T-helper 1 cell (primary cell): ENCODE measurements at regions not wholly inside any gene's neighbourhood (a gene's known extent, or its start where the extent isn't known, plus 50 kb on each side); places are given as distances from the start of the nearest gene placed in this dataset.

Experiments
- DNase-seq, 5 donors: peaks; one replicate each; pipeline ENCODE4 v3.0.0-alpha.2; 2012 to 2020

DNA sequence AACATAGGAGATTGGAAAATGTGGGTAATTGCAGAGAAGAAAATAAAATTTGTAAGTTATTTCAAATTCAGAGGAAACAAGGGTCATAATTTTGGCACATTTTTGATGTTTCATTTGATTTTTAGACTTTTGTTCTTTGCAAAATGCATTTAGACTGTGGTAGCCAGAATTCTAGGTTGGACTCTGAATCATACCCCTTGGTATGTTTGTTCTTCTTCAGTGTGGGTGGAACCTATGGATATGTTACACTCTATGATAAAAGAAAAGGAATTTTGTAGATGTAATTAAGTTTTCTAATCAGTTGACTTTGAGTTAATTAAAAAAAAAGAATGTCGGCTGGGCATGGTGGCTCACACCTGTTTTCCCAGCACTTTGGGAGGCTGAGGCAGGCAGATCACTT is 827.0 kb downstream of the AACS start:
- DNase-seq, result no peak

DNA sequence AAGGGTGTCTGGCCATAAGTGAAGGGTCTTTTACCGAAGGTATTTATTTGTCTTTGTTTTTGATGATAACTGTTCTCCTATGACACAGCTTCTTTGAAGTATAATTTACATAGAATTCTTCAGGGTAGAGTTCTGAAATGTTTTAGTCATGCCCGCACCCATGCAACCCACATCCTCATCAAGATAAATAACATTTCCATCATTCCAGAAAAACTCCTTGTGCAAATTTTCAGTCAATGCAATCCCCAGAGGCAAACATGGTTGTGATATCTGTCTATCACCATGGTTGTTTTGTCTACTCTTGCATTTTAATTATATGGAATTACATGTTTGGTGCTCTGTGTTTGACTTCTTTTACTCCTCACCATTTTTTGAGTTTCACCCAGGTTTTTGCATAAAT is 837.8 kb downstream of the AACS start:
- DNase-seq, result no peak

DNA sequence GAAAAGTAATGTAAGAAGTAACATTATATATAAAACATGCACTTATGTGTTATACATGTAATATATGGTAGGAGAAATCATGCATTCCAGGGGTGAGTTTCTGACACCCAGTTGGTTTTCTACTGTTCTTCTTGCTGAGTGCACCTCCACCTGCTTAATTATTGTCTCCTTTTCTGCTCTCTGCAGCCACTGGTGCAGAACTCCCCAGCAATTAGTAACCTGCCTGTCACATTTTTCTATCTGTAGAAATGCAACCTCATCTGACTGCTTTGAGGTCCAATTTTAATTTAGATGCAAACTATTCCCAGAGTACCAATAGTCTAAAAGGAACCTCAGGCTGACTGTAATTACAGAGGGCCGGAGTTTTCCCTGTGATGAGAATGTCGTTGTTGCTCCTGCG is 842.1 kb downstream of the AACS start:
- no peak for DNase-seq

DNA sequence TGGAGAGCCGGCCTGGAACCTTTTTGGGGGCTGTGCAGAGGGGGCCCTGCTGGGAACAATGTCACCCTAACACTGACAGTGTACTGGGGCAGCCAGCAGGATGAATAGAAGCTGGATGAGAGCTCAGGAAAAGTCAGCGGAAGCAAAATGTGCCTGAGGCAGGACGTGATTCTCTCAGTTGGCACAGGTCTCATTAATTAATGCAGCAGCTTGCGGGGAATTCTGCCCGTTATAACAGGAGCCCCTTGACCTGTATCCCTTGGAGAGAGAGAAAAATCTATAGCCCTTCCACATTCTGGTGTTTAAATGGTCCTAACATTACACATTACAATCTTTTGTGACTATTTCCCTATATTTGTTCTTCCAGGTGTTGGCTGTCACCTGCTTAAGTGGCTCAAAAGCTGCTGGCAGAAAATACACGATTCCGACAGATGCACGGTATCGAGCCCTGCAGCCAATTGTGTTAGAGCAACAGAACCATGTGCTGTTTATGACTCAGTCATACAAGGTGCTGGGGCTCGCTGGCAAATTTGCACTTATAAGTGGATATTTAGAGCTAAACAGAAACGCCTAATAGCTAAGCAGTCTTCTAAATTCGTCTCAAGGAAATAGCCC is 854.7 kb downstream of the AACS start:
- no peak for DNase-seq

DNA sequence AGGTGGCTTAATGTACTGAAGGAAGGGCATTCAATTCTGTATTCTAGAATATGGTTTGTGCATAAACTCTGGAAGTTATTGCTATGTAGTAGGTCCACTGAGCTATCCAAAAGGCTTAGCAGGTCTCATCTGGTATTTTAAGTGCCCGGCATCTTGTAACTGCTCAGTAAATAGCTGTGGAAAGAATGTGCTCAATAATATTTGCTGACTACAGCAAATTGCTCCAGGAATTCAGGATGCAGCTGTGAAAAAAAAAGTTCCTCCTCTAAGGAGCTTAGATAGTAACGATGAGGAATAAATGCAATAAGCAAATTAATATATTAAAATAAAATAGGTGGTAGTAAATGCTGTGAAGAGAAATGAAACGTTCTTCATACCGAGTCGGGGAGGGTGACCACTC is 857.1 kb downstream of the AACS start:
- no peak for DNase-seq

DNA sequence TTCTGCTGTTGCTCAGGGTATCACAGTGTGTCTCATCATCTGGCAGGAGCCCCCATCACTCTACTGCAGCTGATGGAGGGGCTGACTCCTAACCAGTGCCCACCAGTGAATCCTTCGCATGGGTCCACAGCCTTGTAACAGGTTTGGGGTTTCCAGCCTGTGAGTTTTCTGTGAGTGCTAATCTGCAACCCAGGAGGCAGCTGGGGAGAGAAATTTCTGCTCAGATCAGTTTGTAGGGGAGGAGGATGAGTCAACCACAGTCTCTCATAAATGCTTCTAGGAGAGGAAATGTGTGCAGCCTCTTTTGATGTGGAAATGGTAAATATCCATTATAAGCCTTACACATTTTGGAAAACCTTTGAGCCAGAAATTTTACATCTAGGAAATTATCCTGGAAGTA is 871.3 kb downstream of the AACS start:
- no peak for DNase-seq

DNA sequence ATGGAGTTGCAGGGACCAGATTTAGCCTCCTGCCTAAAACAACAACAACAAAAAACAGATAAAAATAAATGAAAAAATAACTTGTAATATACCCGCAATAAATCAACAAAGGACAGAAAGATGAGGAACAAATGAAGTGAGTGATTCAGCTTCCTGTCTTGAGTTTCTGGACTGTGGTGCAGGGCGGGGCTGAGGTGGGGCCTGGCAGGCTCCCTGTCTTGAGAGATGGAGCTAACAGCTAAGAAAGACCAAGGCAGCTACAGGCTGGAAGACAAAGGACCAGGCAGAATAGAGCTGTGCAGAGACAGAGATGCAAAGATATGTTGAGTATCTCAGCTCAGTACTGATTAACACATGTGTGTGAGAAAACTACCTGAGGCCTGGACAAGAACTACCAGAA is 879.2 kb downstream of the AACS start:
- DNase-seq, result no peak

DNA sequence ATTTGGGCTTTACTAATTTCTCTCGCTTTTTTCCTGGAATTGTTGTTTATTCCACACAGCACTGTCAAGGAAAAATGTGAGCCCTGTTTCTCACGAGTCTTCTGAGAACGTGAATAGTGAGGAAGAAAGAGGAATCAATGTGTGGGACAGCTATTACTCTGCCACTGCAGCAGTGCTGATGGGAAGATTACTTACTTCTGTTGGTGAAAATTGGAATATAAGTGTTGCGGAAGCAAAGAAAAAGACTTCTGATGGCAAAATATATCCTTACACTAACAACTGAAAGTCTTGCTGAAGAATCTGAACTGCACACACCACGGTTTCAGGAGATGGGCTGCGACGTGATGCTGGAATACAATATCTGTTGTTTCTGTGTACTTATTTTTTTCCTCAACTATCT is 884.2 kb downstream of the AACS start:
- no peak for DNase-seq

DNA sequence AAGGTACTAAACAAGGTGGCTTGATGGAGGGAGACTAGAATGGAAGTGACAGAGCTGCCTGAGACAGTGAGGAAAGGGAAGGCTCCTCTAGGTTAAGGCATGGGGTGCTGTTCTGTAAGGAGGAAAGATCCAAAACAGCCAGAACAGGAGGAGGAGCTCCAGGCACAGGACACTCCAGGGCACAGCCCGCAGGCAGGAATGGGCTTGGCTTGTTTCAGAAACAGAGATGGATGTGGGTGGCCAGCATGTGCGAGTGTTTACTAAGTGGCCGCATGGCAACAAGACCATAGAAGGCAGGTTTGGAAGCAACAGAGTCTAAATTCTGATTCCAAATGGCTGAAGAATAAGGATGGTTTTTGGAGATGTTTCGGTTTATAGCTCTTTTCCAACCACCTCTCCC is 889.1 kb downstream of the AACS start:
- no peak for DNase-seq

DNA sequence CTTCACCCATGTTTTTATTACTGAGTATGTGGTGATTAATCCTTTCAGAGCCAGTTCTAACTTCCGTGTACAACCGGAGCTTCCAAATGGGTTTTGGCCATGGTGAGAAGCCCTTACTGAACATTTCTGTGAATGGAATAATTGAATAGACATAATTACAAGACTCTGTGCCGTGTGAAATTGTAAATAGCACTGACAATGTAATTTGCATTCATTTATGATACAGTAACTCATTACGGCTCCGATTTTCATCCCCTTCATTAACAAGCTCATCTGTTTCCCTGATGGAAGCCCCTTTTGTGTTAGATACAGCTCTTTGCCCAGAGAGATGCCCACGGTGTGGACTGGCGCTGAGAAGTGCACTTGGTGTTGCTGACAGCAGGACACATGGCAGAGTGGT is 891.0 kb downstream of the AACS start:
- no peak for DNase-seq

DNA sequence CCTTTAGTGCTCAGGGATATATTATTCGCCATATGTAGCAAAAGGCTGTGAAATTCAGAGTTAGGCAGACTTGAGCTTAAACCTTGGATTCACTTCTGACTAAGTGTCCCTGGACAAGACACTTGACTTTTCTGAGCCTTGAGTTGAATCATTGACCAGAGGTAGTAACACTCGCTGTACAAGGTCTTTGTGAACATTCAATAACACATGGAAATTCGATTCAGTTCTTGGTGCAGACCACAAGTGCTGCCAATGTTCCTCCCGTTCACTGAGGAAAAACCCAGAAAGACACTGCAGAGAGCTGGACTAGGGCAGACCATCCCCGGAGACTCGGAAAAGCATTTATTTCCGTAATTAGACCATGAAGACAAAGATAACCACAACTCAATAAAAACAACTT is 901.4 kb downstream of the AACS start:
- DNase-seq, result no peak

DNA sequence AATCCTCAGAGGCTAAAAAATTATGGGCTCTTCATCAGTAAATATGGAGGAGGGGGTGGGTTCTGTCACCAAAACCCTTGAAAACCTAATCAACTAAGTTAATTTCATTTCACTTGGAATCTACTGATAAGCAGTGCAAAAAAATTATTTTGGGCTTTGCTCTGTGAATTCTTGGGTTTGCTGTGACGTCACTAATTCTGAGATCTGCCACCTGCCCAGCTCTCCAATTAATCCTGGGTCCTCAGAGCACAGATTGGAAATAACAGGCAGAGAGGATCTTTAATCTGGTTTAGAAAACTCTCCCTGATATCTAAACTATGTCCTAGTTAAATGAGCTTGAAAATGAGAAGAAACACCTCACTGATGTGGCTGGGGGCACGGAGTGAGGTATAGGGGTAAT is 903.2 kb downstream of the AACS start:
- DNase-seq, result no peak

DNA sequence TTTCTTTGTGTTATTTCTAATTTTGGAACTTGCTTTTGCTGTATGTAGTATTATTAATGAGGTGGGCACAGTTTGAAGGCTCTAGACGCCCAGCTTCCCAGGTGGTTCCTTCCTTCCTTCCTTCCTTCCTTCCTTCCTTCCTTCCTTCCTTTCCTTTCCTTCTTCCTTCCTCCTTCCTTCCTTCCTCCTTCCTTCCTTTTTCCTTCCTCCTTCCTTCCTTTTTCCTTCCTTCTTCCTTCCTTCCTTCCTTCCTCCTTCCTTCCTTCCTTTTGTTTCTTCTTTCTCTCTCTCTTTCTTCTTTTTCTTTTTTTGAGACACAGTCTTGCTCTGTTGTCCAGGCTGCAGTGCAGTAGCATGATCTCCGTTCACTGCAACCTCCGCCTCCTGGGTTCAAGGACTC is 906.7 kb downstream of the AACS start:
- no peak for DNase-seq

DNA sequence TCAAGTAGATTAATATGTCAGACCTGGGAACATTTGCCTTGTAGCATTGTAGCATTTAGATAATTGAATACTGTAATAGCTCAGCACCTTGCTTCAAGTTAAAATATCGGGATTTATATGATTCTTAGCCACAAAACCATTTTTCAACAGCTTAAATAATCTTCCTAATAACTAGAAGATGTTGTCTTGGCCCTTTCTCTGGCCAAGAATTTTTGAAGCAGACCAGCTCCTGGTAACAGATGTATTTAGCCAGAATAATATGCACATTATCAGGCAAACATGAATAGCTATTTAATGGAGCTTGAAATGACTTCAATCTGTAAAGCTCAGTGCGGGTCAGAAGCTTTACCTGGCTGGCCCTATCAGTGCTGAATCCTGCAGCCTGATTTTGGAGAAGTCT is 913.1 kb downstream of the AACS start:
- no peak for DNase-seq

DNA sequence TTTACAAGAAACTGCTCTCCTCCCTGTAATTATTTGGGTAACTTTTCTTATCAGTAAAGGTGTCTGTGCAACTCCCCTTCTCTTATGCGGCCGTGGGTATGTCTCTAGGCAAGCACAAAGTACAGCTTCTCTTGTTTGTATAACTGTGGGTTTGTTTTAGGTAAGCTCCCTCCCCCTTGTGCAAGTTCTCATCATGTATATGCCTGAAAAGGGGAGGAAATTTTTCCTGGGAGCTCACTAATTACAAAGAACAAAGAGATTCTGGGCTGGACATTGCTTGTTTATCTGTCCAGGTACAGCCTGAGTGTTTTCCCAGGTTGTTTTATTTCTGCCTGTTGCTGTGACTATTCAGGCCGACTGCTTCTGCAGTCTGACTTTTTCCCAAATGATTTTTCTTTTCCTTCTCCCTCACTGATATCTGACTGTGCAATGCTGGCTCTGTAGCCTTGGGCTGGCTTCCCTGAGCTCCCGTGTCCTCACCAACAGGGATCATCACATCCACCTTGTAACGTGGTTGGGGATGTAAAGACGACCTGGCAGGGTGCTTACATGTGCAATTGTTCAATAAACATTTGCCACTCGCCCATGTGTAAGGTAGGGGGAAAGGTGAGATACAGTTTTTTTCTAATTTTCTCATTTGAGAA is 916.5 kb downstream of the AACS start:
- DNase-seq, result no peak

DNA sequence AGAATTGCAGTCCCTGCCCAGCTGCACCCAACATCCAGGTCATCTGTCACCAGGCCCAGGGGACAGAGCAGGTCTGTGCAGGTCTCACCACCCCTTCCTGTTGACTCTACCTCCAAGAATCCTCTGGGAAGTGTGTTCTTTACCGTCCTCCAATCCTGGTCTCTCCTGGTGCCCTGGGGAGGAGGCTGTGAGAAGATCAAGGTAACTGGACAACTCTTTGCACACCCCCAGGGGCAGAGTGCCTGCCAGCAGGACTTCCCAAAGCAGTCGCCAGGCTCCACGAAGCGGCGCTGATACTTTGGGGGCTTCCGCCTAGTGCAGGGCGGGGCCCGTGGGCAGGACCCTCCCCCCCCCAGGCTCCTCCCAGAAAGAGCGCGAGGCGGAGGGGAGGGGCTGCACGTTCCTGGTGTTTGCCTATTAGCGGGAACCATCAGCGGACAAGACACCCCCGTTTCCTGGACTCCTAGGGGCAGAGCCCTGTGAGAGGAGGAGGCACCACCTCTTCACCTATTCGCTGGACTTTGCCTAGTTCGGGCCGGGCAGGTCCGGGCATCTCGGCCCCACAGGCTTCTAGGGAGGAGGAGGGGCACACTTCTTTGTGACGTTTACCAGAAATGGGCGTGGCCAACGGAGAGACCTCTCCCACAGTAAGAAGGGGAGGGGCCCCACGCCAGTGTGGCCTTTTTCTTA is 918.0 kb downstream of the AACS start:
- no peak for DNase-seq

DNA sequence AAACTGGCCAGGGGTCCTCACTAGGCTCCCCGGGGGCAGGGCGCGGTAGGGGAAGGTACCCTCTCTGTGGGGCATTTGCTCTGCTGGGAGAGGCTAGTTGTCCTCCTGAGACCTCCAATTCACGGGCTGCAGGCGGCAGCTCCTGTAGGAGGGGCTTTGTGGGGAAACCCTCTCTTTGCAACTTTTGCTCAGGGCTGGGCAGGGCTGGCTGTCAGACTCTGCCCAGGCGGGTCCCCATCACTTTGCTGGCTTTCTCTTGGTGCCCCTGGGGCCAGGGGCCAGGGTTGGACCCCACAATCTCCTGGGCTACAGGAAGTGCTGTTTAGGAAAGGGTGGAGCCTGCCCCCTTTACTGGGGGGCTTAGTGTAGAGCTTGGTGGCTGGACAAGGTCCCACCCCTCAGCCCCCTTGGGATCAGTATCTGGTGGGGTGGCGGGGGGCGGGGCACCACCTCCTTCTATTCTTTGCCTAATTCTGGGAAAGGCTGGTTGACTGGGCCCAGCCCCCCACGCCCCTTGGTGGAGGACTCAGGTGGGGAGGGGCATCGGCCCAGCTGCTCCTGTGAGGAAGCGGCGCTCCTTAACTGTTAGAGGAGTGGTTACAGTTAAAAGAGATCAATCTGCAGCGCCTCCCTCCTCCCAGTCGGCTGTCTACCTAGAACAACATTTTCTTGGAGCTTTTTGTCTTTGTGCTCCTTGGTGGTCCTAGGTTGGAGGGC is 918.7 kb downstream of the AACS start:
- no peak for DNase-seq

DNA sequence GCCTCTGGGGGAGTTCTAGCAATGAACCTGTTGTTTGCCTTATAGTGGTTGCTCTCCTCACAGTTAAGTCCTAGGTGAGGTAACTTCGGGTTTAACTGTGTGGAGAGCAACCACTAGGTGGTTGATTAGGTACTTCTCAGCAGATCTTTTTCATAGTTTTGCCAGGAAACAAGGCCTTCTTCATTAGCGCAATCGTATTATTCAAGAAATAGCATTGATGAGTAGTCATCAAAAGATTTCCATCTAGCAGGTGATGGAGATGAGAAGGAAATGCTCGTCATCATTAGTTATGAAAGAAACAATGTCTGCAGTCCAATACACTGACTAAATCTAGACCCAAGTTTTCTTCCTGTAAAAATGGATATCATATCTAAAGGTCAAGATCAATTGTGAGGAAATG is 923.3 kb downstream of the AACS start:
- DNase-seq, result no peak

DNA sequence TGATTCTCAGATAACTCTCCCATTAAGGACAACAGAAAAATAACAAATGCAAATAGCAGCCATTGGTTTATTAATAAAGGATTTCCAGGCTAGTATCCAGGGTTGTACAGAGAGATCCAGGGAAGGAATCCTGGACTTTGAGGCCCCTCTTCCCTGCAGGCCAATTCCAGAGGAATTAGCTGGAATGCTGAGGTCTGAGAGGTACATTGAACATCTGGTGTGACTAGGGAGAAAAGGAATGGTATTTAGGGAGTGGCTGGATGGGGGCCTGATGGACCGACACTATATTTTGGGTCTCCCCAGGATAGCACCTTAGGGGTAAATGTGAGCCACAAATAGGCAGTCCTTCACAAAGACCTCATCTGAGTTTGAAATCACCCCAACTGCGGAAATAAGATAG is 924.5 kb downstream of the AACS start:
- no peak for DNase-seq

DNA sequence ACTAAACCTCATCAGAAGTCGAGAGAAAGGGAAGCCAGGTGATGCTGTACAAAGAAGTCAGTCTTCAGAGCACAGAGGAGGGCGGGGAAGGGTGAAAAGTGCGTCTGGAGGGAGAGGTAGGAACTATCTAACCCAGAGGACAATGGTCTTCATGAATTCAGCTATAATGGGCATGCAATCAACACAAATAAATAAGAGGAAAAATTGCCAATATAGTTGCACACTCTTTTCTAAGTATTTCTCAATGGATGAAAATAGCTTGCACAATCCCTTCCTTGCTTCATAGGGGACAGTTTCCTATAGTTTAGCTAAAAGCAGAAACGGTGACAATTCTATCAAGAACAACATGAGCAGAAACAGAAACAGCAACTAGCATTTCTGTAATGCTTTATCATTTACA is 931.2 kb downstream of the AACS start:
- no peak for DNase-seq

DNA sequence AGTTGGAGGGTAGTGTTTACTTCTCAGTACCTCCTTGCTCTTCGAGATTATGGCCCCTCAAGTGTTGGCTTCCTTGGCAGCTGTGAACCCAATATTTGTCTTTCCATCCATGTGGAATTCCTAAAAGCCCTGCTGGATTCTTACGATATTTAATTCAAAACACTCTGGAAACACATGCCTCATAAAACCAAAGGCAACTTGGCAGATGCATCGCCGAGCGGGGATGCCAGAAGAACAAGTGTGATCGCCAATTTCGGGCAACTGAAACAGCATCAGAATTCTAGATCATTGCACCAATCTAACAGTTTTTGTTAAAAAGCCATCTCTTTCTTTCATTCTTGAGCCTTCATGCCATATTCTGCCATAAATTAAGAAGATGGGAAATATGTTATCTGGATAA is 934.4 kb downstream of the AACS start:
- DNase-seq, result no peak

DNA sequence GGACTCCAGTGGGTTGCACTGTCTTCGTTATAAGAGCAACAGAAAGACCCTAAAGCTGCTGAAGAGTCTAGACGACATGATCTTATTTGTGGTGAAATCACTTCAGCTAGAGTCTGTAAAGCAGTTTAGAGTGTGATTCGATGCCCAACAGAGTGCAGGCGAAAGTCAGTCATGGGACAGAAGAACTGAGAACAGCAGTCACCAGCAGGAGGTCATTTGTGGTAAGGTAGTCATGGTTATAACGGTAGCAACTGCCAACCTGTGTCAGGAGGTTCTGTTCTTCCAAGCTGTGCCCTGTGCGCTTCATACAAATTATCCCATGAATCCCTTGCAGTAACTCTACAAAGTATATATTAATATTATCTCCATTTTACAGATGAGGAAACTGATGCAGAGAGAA is 954.1 kb downstream of the AACS start:
- no peak for DNase-seq

DNA sequence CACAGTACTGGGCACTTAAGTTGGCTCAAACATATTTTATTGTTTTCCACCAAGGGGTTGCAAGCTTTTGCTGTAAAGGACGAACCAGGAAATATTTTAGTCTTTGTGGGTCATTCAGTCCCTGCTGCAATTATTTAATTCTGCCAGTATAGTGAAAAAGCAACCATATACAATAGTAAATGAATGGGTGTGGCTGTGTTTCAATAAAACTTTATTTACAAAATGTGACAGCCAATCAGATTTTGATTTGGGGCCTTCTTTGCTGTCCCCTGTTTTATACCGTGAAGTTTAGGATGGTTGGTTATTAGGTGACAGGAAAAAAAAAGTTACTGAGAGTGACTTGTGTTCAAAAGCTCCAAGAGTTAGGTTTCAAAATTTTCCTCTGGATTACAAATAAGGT is 956.4 kb downstream of the AACS start:
- no peak for DNase-seq

DNA sequence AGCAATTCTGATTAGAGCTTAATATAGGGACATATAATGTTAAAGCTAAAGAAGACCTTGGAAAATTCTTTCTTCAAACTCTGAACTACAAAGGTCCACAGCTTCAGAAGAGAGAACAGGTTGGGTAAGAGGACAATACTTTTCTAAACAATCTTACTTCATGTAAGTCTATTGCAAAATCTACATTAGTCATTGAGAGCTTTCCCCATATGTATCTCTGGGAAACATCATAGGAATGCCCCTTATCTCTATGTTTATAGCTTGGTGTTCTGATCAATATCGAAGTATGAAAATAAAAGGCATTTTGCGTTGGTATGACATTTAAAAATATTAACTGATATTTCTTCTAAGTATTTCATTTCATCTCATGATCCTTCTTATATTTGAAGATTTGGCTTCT is 962.6 kb downstream of the AACS start:
- no peak for DNase-seq
